GM21723 (cell line): ENCODE measurements at regions not wholly inside any gene's neighbourhood (a gene's known extent, or its start where the extent isn't known, plus 50 kb on each side); places are given as distances from the start of the nearest gene placed in this dataset.

ENCODE experiments used
- ATAC-seq: cut with Tn5 transposase; IDR thresholded peaks from one replicate; pipeline ENCODE4 v1.9.1; 2021; ENCODE audit warnings: mild to moderate bottlenecking, moderate library complexity; ENCODE audit not compliant: unreplicated experiment

GRCh38 chr1:60413091-60413490, 339.5 kb upstream of the C1orf87 start:
- no peak for ATAC-seq

- ATAC-seq: no peak
These were observed 338.0 kb upstream of the C1orf87 start for GRCh38 chr1:60411591-60411990.

- no peak for ATAC-seq
These were observed 329.2 kb upstream of the C1orf87 start for GRCh38 chr1:60402816-60403215.

- ATAC-seq: no peak
These were observed 328.6 kb upstream of the C1orf87 start for GRCh38 chr1:60402216-60402615.

GRCh38 chr1:60394436-60394835, 320.9 kb upstream of the C1orf87 start:
- ATAC-seq: peak; percentile 39

GRCh38 chr1:60390593-60391282, 317.2 kb upstream of the C1orf87 start:
- ATAC-seq: peak; percentile 86

GRCh38 chr1:60388092-60388987, 314.8 kb upstream of the C1orf87 start:
- ATAC-seq: no peak

- ATAC-seq: no peak
These were observed 313.6 kb upstream of the C1orf87 start for GRCh38 chr1:60387175-60387574.

- no peak for ATAC-seq
These were observed 312.7 kb upstream of the C1orf87 start for GRCh38 chr1:60386249-60386648.

- no peak for ATAC-seq
These were observed 302.6 kb upstream of the C1orf87 start for GRCh38 chr1:60376196-60376595.

- ATAC-seq: no peak
These were observed 301.0 kb upstream of the C1orf87 start for GRCh38 chr1:60374537-60374936.

- ATAC-seq: no peak
These were observed 294.0 kb upstream of the C1orf87 start for GRCh38 chr1:60367532-60367931.

GRCh38 chr1:60359431-60359830, 285.9 kb upstream of the C1orf87 start:
- ATAC-seq: no peak

GRCh38 chr1:60350531-60350930, 277.0 kb upstream of the C1orf87 start:
- no peak for ATAC-seq

GRCh38 chr1:60348884-60349283, 275.3 kb upstream of the C1orf87 start:
- ATAC-seq: no peak

GRCh38 chr1:60345621-60346020, 272.1 kb upstream of the C1orf87 start:
- no peak for ATAC-seq

- ATAC-seq: no peak
These were observed 271.5 kb upstream of the C1orf87 start for GRCh38 chr1:60345049-60345448.

GRCh38 chr1:60343736-60344135, 270.2 kb upstream of the C1orf87 start:
- ATAC-seq: no peak

- no peak for ATAC-seq
These were observed 269.0 kb upstream of the C1orf87 start for GRCh38 chr1:60342569-60342968.

GRCh38 chr1:60341274-60341673, 267.7 kb upstream of the C1orf87 start:
- no peak for ATAC-seq

- ATAC-seq: no peak
These were observed 258.1 kb upstream of the C1orf87 start for GRCh38 chr1:60331647-60332046.

GRCh38 chr1:60329651-60330050, 256.1 kb upstream of the C1orf87 start:
- ATAC-seq: no peak
